ENCODE measurements at regions not wholly inside any gene's neighbourhood (a gene's known extent, or its start where the extent isn't known, plus 50 kb on each side); places are given as distances from the start of the nearest gene placed in this dataset.

- TF ChIP-seq POLR2A (IDR thresholded peaks at IDR 0.05) (no peak), CTCF (IDR thresholded peaks at IDR 0.05) (no peak), EP300 (IDR thresholded peaks at IDR 0.05; ENCODE audit: low read depth) (no peak), POLR2AphosphoS5 (IDR thresholded peaks at IDR 0.05) (no peak)
Observed at GRCh38 chr4:18394656-18395055, 373.1 kb upstream of the LCORL start.

All from transverse colon (tissue), 4 donors.